Transverse colon (tissue), 3 donors: ENCODE measurements at regions not wholly inside any gene's neighbourhood (a gene's known extent, or its start where the extent isn't known, plus 50 kb on each side); places are given as distances from the start of the nearest gene placed in this dataset.

Experiments used
- POLR2A ChIP-seq: fragments of 450-650 bp; IDR thresholded peaks from one replicate; pipeline ENCODE4 v1.6.1; 2016; ENCODE audit warnings: antibody characterized with exemption, mild to moderate bottlenecking, moderate library complexity
- TF ChIP-seq, protein P1 (sequence below), 5 experiments: fragments of 200-600 bp in 3 of 5; fragments of 450-650 bp in 2 of 5; sonication (generic) in 3 of 5; IDR thresholded peaks; 1 replicate in 2 of 5; 2 replicates in 3 of 5; pipeline ENCODE4 v1.5.1; 2016 to 2017; ENCODE audit warnings: antibody characterized with exemption in 5 of 5, inconsistent platforms in 3 of 5, mild to moderate bottlenecking in 2 of 5, moderate library complexity in 1 of 5

DNA sequence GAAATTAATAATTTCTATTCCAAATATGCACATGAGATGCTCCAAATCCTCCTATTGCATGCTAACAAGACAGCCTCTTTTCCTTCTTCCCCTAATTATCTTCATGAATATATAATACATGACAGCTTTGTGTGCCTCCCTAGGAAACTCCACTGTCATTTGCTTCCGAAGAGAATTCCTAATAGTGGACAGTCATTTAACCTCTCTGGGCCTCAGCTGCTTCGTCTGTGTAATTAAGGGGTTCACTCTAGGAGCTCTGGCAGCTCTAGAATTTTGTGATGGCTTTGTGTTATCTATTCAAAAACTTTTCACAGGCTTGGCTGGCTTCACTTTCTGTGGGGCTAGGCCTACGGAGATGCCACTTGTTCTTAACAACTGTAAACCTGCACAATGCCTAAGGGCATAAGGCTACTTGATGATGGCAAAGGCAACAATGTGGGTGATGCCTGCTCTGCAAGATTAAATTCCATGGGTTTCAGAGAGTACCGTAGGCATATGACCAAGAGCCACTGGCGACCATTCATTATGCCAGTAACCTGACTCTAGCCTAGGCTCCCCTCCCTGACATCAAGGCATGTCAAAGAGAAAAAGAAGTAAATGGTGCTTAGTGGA lies 333.8 kb upstream of the UMPS start:
- TF ChIP-seq, protein P1, sequence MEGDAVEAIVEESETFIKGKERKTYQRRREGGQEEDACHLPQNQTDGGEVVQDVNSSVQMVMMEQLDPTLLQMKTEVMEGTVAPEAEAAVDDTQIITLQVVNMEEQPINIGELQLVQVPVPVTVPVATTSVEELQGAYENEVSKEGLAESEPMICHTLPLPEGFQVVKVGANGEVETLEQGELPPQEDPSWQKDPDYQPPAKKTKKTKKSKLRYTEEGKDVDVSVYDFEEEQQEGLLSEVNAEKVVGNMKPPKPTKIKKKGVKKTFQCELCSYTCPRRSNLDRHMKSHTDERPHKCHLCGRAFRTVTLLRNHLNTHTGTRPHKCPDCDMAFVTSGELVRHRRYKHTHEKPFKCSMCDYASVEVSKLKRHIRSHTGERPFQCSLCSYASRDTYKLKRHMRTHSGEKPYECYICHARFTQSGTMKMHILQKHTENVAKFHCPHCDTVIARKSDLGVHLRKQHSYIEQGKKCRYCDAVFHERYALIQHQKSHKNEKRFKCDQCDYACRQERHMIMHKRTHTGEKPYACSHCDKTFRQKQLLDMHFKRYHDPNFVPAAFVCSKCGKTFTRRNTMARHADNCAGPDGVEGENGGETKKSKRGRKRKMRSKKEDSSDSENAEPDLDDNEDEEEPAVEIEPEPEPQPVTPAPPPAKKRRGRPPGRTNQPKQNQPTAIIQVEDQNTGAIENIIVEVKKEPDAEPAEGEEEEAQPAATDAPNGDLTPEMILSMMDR (IDR thresholded peaks at IDR 0.05): no peak
- no peak for TF ChIP-seq POLR2A
